ENCODE measurements at regions not wholly inside any gene's neighbourhood (a gene's known extent, or its start where the extent isn't known, plus 50 kb on each side); places are given as distances from the start of the nearest gene placed in this dataset.

- Mint-ChIP-seq H3K27ac (no peak overlapping the region), H3K4me1 (no peaks in the 10 kb centered on the region), H3K4me3 (no peak overlapping the region), H3K9me3 (no peaks in the 10 kb centered on the region), H3K27me3 (ENCODE audit: low read depth in 2 of 2) (peaks cover 45 to 87% of the 10 kb centered on the region in 2 donors), H3K36me3 (peaks cover 5% of the 10 kb centered on the region)
- no peak for ATAC-seq
- Histone ChIP-seq H3K4me3 (ENCODE audit: low read length) (no peak overlapping the region), H3K4me1 (ENCODE audit: control insufficient read depth, insufficient read depth, low read length) (no peaks in the 10 kb centered on the region), H3K36me3 (ENCODE audit: control insufficient read depth, insufficient read depth, low read length) (no peaks in the 10 kb centered on the region), H3K27me3 (ENCODE audit: control insufficient read depth, insufficient read depth, low read length) (peaks cover 17% of the 10 kb centered on the region), H3K9me3 (ENCODE audit: control insufficient read depth, insufficient read depth, low read length) (no peaks in the 10 kb centered on the region), H3K27ac (ENCODE audit: low read length) (no peak overlapping the region)
- WGBS (ENCODE audit: insufficient coverage) = 92% methylated on average over 11 of the region's 11 CpGs
- DNase-seq = no peak
- TF ChIP-seq, protein P1, sequence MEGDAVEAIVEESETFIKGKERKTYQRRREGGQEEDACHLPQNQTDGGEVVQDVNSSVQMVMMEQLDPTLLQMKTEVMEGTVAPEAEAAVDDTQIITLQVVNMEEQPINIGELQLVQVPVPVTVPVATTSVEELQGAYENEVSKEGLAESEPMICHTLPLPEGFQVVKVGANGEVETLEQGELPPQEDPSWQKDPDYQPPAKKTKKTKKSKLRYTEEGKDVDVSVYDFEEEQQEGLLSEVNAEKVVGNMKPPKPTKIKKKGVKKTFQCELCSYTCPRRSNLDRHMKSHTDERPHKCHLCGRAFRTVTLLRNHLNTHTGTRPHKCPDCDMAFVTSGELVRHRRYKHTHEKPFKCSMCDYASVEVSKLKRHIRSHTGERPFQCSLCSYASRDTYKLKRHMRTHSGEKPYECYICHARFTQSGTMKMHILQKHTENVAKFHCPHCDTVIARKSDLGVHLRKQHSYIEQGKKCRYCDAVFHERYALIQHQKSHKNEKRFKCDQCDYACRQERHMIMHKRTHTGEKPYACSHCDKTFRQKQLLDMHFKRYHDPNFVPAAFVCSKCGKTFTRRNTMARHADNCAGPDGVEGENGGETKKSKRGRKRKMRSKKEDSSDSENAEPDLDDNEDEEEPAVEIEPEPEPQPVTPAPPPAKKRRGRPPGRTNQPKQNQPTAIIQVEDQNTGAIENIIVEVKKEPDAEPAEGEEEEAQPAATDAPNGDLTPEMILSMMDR (IDR thresholded peaks at IDR 0.05) = no peak
- intact Hi-C loops (cut with micrococcal nuclease) = no loop called here
Observed at GRCh38 chr2:176647325-176648165, 378.3 kb downstream of the MTX2 start.

GRCh38 chr2:176648700-176649297 lies 379.6 kb downstream of the MTX2 start:
- intact Hi-C loops (cut with micrococcal nuclease) = no loop called here
- WGBS (ENCODE audit: insufficient coverage) = 77% methylated on average over 8 of the region's 8 CpGs

DNA sequence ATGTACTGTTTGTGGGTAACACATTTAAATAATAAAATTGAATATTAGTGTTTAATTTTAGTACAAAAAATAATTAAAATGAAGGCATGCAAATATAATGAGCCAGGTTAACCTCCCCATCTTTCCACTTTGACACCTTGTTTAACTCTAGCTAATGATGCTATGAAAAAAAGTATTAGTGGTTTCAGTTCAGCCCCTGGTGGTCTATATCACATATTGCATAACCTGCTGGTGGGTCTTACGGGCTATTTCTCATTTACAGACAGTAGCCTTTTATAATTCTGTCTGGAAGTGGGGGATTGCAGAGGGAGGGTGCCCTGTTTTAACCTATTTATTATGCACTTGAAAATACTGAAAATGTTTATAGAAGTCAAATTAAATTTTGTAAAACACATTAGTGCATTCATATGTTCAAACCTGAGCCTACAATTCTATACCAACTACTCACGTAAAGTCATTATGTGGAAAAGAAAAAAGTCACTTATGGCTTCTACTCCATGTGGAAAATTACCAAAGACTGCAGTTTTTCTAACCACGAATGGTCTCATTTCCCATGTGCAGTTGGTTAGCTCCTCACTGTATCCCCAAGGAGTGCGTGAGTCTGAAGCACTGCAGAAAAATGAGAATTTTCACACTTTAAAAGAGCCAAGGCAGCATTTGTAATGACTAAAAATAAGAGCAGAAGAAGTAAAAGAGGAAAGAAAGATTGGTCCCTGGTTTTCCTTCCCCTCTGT lies 381.0 kb downstream of the MTX2 start:
- H3K36me3 Mint-ChIP-seq = peaks cover 5% of the 10 kb centered on the region
- H3K4me3 ChIP-seq (ENCODE audit: low read length) = no peak overlapping the region
- 81% methylated on average over 3 of the region's 4 CpGs for WGBS (ENCODE audit: insufficient coverage)
- peaks cover 29 to 77% of the 10 kb centered on the region in 2 donors for H3K27me3 Mint-ChIP-seq (ENCODE audit: low read depth in 2 of 2)
- DNase-seq (no peak), ATAC-seq (no peak)
- H3K36me3 ChIP-seq (ENCODE audit: control insufficient read depth, insufficient read depth, low read length) = no peaks in the 10 kb centered on the region
- intact Hi-C loops (cut with micrococcal nuclease) = loop anchor here (5.0 kb wide), 2 partner anchors 162 to 1283 kb away; no protein-coding TSS in a partner anchor
- no peaks in the 10 kb centered on the region for H3K9me3 Mint-ChIP-seq
- no peak overlapping the region for H3K27ac ChIP-seq (ENCODE audit: low read length)
- TF ChIP-seq, protein P1 (IDR thresholded peaks at IDR 0.05) = no peak
- H3K9me3 ChIP-seq (ENCODE audit: control insufficient read depth, insufficient read depth, low read length) = no peaks in the 10 kb centered on the region
- H3K4me3 Mint-ChIP-seq = no peak overlapping the region
- H3K4me1 ChIP-seq (ENCODE audit: control insufficient read depth, insufficient read depth, low read length) = no peaks in the 10 kb centered on the region
- H3K27ac Mint-ChIP-seq = no peak overlapping the region
- peaks cover 14% of the 10 kb centered on the region for H3K27me3 ChIP-seq (ENCODE audit: control insufficient read depth, insufficient read depth, low read length)
- peaks cover 0 to 4% of the 10 kb centered on the region in 2 donors for H3K4me1 Mint-ChIP-seq

More at GRCh38 chr2:176648700-176649297, 379.6 kb downstream of the MTX2 start:
- H3K36me3 ChIP-seq (ENCODE audit: control insufficient read depth, insufficient read depth, low read length) = no peaks in the 10 kb centered on the region
- no peak for DNase-seq
- no peaks in the 10 kb centered on the region for H3K4me1 ChIP-seq (ENCODE audit: control insufficient read depth, insufficient read depth, low read length)
- H3K27me3 ChIP-seq (ENCODE audit: control insufficient read depth, insufficient read depth, low read length) = peaks cover 14% of the 10 kb centered on the region
- no peaks in the 10 kb centered on the region for H3K9me3 ChIP-seq (ENCODE audit: control insufficient read depth, insufficient read depth, low read length)
- no peak overlapping the region for H3K27ac ChIP-seq (ENCODE audit: low read length)
- Mint-ChIP-seq H3K4me3 (no peak overlapping the region), H3K36me3 (peaks cover 5% of the 10 kb centered on the region), H3K27me3 (ENCODE audit: low read depth in 2 of 2) (peaks cover 42 to 77% of the 10 kb centered on the region in 2 donors), H3K27ac (no peak overlapping the region), H3K9me3 (no peaks in the 10 kb centered on the region), H3K4me1 (peaks cover 0 to 2% of the 10 kb centered on the region in 2 donors)
- H3K4me3 ChIP-seq (ENCODE audit: low read length) = no peak overlapping the region
- TF ChIP-seq, protein P1 (IDR thresholded peaks at IDR 0.05) = no peak
- no peak for ATAC-seq

Measured in natural killer cell (primary cell).